LNCAP (cell line): ENCODE measurements at regions not wholly inside any gene's neighbourhood (a gene's known extent, or its start where the extent isn't known, plus 50 kb on each side); places are given as distances from the start of the nearest gene placed in this dataset.

Source experiments
- TF ChIP-seq, protein P1 (sequence below): fragments of 450-650 bp; IDR thresholded peaks from 2 replicates; pipeline ENCODE4 v1.5.1; 2017; ENCODE audit warnings: mild to moderate bottlenecking

DNA sequence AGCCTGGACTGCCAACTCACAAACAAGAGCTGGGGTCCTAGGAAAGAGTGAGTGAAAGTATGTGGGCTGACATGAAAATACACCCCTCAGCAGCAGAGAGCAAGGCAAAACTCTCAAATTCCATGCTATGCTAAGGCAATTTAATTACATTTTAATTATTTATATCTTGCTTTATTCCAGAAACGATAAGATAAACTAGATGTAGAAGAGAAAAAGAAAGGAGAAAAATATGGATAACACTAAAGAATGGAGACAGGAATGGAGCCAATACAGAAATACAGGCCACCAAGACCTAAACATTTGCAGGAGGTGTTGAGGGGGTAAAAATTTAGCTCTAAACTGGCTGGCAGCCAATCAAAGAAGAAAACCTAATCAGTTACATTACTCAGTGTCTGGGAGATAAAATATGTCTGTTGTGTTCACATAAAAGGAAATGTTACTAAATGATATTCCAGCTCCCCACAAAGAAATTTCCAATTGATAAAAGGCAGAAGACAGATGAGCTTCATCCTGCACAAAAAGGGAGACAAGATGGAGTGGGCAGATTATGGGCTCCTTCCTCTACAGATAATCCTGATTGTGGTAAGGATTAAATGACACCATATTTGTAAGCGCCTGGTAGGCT lies 223.5 kb upstream of the BLID start:
- TF ChIP-seq, protein P1, sequence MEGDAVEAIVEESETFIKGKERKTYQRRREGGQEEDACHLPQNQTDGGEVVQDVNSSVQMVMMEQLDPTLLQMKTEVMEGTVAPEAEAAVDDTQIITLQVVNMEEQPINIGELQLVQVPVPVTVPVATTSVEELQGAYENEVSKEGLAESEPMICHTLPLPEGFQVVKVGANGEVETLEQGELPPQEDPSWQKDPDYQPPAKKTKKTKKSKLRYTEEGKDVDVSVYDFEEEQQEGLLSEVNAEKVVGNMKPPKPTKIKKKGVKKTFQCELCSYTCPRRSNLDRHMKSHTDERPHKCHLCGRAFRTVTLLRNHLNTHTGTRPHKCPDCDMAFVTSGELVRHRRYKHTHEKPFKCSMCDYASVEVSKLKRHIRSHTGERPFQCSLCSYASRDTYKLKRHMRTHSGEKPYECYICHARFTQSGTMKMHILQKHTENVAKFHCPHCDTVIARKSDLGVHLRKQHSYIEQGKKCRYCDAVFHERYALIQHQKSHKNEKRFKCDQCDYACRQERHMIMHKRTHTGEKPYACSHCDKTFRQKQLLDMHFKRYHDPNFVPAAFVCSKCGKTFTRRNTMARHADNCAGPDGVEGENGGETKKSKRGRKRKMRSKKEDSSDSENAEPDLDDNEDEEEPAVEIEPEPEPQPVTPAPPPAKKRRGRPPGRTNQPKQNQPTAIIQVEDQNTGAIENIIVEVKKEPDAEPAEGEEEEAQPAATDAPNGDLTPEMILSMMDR = no peak

- TF ChIP-seq, protein P1 = no peak
These were observed 221.7 kb upstream of the BLID start for GRCh38 chr11:122337704-122338103.

- TF ChIP-seq, protein P1 = no peak
These were observed 221.2 kb upstream of the BLID start for GRCh38 chr11:122337241-122337640.

GRCh38 chr11:122336706-122337105 lies 220.7 kb upstream of the BLID start:
- TF ChIP-seq, protein P1 = no peak

GRCh38 chr11:122334546-122335339 lies 218.7 kb upstream of the BLID start:
- TF ChIP-seq, protein P1 = no peak

GRCh38 chr11:122333467-122333866 lies 217.5 kb upstream of the BLID start:
- TF ChIP-seq, protein P1 = no peak

GRCh38 chr11:122331079-122331478 lies 215.1 kb upstream of the BLID start:
- TF ChIP-seq, protein P1 = no peak
